Keratinocyte (primary cell): ENCODE measurements at regions not wholly inside any gene's neighbourhood (a gene's known extent, or its start where the extent isn't known, plus 50 kb on each side); places are given as distances from the start of the nearest gene placed in this dataset.
"Not testable (repeated sequence)": the region's sequence is repeated elsewhere in the genome, so short reads cannot be mapped to it uniquely, and the experiment has no call there.

Experiments used
- DNase-seq: peaks from one replicate; pipeline ENCODE4 v3.0.0-alpha.2; 2011; ENCODE audit warnings: low read depth, missing footprints, low spot score
- FAIRE-seq: peaks from 2 replicates; lab custom pipeline; 2011; peaks lifted over from hg19 to GRCh38; lab: Jason Lieb, UNC
- H2AFZ ChIP-seq: 2 replicates; pipeline ENCODE4 v1.6.0; 2012; ENCODE audit warnings: low read length, control low read depth, inconsistent platforms; ENCODE audit not compliant: control insufficient read depth
- H3K27ac ChIP-seq: 2 replicates; pipeline ENCODE4 v1.5.1; 2011; ENCODE audit warnings: low read length; ENCODE audit not compliant: control insufficient read depth, insufficient read depth
- H3K27me3 ChIP-seq: 3 replicates; pipeline ENCODE4 v1.6.0; 2011; ENCODE audit warnings: low read length; ENCODE audit not compliant: control insufficient read depth, insufficient read depth; ENCODE audit errors: extremely low read depth
- H3K36me3 ChIP-seq, 2 experiments: 2 replicates in 1 of 2; 3 replicates in 1 of 2; pipeline ENCODE4 v1.5.1; 2011; ENCODE audit warnings: low read length in 2 of 2, mild to moderate bottlenecking in 1 of 2; ENCODE audit not compliant: control insufficient read depth in 2 of 2, insufficient read depth in 2 of 2; ENCODE audit errors: extremely low read depth in 1 of 2
- H3K4me1 ChIP-seq: 3 replicates; pipeline ENCODE4 v1.5.1; 2011; ENCODE audit warnings: low read length; ENCODE audit not compliant: control insufficient read depth, insufficient read depth; ENCODE audit errors: extremely low read depth
- H3K4me2 ChIP-seq: 3 replicates; pipeline ENCODE4 v1.6.0; 2011; ENCODE audit warnings: low read depth, low read length; ENCODE audit not compliant: control insufficient read depth, insufficient read depth; ENCODE audit errors: extremely low read depth
- H3K4me3 ChIP-seq, 3 experiments: fragments of 200-600 bp in 1 of 3; sonication (generic) in 1 of 3; 2 replicates in 2 of 3; 3 replicates in 1 of 3; pipeline ENCODE4 v1.5.1; 2011 to 2016; ENCODE audit warnings: low read length in 3 of 3, mild to moderate bottlenecking in 3 of 3, control low read depth in 2 of 3, inconsistent platforms in 1 of 3, low read depth in 1 of 3, mixed read lengths in 1 of 3, mixed run types in 1 of 3, moderate library complexity in 1 of 3; ENCODE audit not compliant: control insufficient read depth in 2 of 3, insufficient read depth in 2 of 3; ENCODE audit errors: extremely low read depth in 1 of 3
- H3K79me2 ChIP-seq: 2 replicates; pipeline ENCODE4 v1.6.0; 2012; ENCODE audit warnings: low read length; ENCODE audit not compliant: control insufficient read depth, insufficient read depth
- H3K9ac ChIP-seq: 3 replicates; pipeline ENCODE4 v1.6.0; 2011; ENCODE audit warnings: low read length; ENCODE audit not compliant: control insufficient read depth, insufficient read depth; ENCODE audit errors: extremely low read depth
- H3K9me1 ChIP-seq: 3 replicates; pipeline ENCODE4 v1.6.0; 2011; ENCODE audit warnings: low read length; ENCODE audit not compliant: control insufficient read depth, insufficient read depth; ENCODE audit errors: extremely low read depth
- H3K9me3 ChIP-seq: 2 replicates; pipeline ENCODE4 v1.5.1; 2012; ENCODE audit warnings: low read depth, low read length; ENCODE audit not compliant: control insufficient read depth
- H4K20me1 ChIP-seq: 3 replicates; pipeline ENCODE4 v1.6.0; 2011; ENCODE audit warnings: low read length; ENCODE audit not compliant: control insufficient read depth, insufficient read depth; ENCODE audit errors: extremely low read depth
- EZH2 ChIP-seq: IDR thresholded peaks from one replicate; pipeline ENCODE4 v1.6.1; 2012; ENCODE audit warnings: inconsistent platforms, mild to moderate bottlenecking, low read length, moderate library complexity
- dilution Hi-C: fragments of 300-500 bp; cut with MboI; formaldehyde crosslinking; loops from one replicate; pipeline ENCODE4 v1.7.0; 2020; ENCODE audit warnings: low sequenced_read_pairs; ENCODE audit not compliant: extremely low pct_ligation_motif_present
- TF ChIP-seq, protein P1 (sequence below), 3 experiments: IDR thresholded peaks in 1 of 3; conservative IDR thresholded peaks in 1 of 3; optimal IDR thresholded peaks in 1 of 3; 2 replicates in 2 of 3; 3 replicates in 1 of 3; pipeline versions ENCODE3 to v1.5.1; 2011; ENCODE audit warnings: low read length in 3 of 3, mild to moderate bottlenecking in 3 of 3, moderate library complexity in 2 of 3, control low read depth in 1 of 3, inconsistent platforms in 1 of 3; ENCODE audit not compliant: insufficient read depth in 2 of 3; ENCODE audit errors: extremely low read depth in 1 of 3

DNA sequence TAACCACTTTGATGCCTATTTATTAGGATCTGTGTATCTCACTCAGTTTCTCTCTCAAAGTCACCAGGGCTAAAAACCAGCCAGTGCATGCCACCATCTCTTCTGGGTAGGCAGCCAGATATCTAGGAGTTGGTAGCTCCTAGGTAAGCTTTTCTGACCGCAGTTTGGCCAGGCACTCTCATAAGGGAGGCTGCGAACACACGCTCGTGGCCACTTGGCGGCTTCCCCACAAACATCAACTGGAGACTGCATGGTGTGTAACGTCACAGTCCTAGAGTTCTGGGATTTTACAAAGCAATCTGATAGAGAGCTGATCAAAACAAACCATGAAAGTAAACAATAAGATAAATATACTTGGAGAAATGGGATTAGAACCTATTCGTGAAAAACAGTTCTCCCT, 424.3 kb upstream of the ACVR2A start:
- Histone ChIP-seq H3K79me2 (no peaks in the 10 kb centered on the region), H4K20me1 (no peaks in the 10 kb centered on the region), H3K9ac (no peak overlapping the region), H3K27me3 (no peaks in the 10 kb centered on the region), H3K4me3 (no peak overlapping the region), H3K4me2 (no peak overlapping the region), H3K4me1 (peaks cover 4% of the 10 kb centered on the region), H3K9me3 (no peaks in the 10 kb centered on the region), H3K9me1 (no peaks in the 10 kb centered on the region), H2AFZ (no peak overlapping the region), H3K27ac (no peak overlapping the region), H3K36me3 (no peaks in the 10 kb centered on the region)
- DNase-seq (no peak), FAIRE-seq (no peak)
- TF ChIP-seq, protein P1, sequence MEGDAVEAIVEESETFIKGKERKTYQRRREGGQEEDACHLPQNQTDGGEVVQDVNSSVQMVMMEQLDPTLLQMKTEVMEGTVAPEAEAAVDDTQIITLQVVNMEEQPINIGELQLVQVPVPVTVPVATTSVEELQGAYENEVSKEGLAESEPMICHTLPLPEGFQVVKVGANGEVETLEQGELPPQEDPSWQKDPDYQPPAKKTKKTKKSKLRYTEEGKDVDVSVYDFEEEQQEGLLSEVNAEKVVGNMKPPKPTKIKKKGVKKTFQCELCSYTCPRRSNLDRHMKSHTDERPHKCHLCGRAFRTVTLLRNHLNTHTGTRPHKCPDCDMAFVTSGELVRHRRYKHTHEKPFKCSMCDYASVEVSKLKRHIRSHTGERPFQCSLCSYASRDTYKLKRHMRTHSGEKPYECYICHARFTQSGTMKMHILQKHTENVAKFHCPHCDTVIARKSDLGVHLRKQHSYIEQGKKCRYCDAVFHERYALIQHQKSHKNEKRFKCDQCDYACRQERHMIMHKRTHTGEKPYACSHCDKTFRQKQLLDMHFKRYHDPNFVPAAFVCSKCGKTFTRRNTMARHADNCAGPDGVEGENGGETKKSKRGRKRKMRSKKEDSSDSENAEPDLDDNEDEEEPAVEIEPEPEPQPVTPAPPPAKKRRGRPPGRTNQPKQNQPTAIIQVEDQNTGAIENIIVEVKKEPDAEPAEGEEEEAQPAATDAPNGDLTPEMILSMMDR (optimal IDR thresholded peaks at IDR 0.05 in 1 of 3, IDR thresholded peaks at IDR 0.05 in 1 of 3, conservative IDR thresholded peaks at IDR 0.05 in 1 of 3; ENCODE audit: extremely low read depth in 1 of 3, insufficient read depth in 2 of 3, low read length in 3 of 3) = no peak
- no peak for TF ChIP-seq EZH2
- dilution Hi-C loops = no loop called here

DNA sequence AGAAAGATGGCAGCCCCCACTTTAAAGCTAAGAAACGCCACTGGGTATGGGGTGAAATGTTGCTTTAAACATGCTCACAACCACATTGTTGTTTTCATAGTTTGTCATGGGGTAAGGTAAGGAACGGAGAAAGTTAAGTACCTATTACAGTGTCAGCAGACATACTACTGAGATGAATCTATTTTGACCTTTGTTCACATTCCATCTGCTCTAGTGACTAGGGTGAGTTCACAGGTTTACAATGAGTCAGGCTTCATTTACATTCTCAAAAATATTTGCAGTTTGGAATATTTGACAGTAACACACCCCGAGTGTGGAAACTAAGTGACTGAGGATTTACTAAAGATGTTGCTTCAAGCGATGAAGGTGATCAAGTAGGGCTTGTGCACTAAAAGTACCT, 428.7 kb upstream of the ACVR2A start:
- Histone ChIP-seq H2AFZ (no peak overlapping the region), H3K9me3 (no peaks in the 10 kb centered on the region), H4K20me1 (no peaks in the 10 kb centered on the region), H3K9me1 (no peaks in the 10 kb centered on the region), H3K27me3 (no peaks in the 10 kb centered on the region), H3K9ac (no peak overlapping the region), H3K4me2 (no peak overlapping the region), H3K79me2 (no peaks in the 10 kb centered on the region), H3K4me1 (peaks cover 4% of the 10 kb centered on the region), H3K27ac (no peak overlapping the region), H3K4me3 (no peak overlapping the region), H3K36me3 (no peaks in the 10 kb centered on the region)
- dilution Hi-C loops = no loop called here
- DNase-seq (no peak), FAIRE-seq (no peak)
- TF ChIP-seq, protein P1 (optimal IDR thresholded peaks at IDR 0.05 in 1 of 3, IDR thresholded peaks at IDR 0.05 in 1 of 3, conservative IDR thresholded peaks at IDR 0.05 in 1 of 3; ENCODE audit: extremely low read depth in 1 of 3, insufficient read depth in 2 of 3, low read length in 3 of 3) = no peak
- no peak for TF ChIP-seq EZH2

DNA sequence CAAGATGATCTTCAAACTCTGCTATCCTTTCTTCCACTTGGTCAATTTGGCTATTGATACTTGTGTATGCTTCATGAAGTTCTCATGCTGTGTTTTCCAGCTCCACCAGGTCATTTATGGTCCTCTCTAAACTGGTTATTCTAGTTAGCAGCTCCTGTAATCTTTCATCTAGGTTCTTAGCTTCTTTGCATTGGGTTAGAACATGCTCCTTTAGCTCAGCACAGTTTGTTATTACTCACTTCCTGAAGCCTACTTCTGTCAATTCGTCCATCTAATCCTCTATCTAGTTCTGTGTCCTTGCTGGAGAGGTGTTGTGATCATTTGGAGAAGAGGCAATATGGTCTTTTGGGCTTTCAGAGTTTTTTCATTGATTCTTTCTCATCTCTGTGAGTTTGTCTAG, 430.2 kb upstream of the ACVR2A start:
- dilution Hi-C loops, H3K4me2 ChIP-seq, H3K36me3 ChIP-seq, H3K9me3 ChIP-seq, H3K9me1 ChIP-seq, H3K4me3 ChIP-seq, H3K9ac ChIP-seq, H3K27ac ChIP-seq, H2AFZ ChIP-seq, H3K79me2 ChIP-seq, FAIRE-seq, DNase-seq, H3K27me3 ChIP-seq, H3K4me1 ChIP-seq, H4K20me1 ChIP-seq: not testable (repeated sequence)
